IMR-90 (cell line): ENCODE measurements at regions not wholly inside any gene's neighbourhood (a gene's known extent, or its start where the extent isn't known, plus 50 kb on each side); places are given as distances from the start of the nearest gene placed in this dataset.

ENCODE experiments used
- BHLHE40 ChIP-seq: fragments of 150-350 bp; IDR thresholded peaks from 2 replicates; pipeline ENCODE4 v1.6.1; 2016; ENCODE audit warnings: mild to moderate bottlenecking, low read depth, low read length
- CEBPB ChIP-seq: IDR thresholded peaks from 2 replicates; pipeline ENCODE4 v1.6.1; 2012; ENCODE audit warnings: low read depth, low read length, improper control_type of control experiment
- CHD1 ChIP-seq: IDR thresholded peaks from 2 replicates; pipeline ENCODE4 v1.6.1; 2012; ENCODE audit warnings: low read depth, low read length, improper control_type of control experiment
- FOS ChIP-seq: fragments of 150-350 bp; IDR thresholded peaks from 2 replicates; pipeline ENCODE4 v1.6.1; 2016; ENCODE audit warnings: low read depth, low read length
- MAFK ChIP-seq: IDR thresholded peaks from 2 replicates; pipeline ENCODE4 v1.6.1; 2012; ENCODE audit warnings: low read depth, low read length, improper control_type of control experiment
- MAZ ChIP-seq: IDR thresholded peaks from 2 replicates; pipeline ENCODE4 v1.6.1; 2012; ENCODE audit warnings: low read depth, mild to moderate bottlenecking, low read length, improper control_type of control experiment, moderate library complexity, borderline replicate concordance
- MXI1 ChIP-seq: IDR thresholded peaks from 2 replicates; pipeline ENCODE4 v1.6.1; 2012; ENCODE audit warnings: low read depth, mild to moderate bottlenecking, low read length, moderate library complexity, borderline replicate concordance
- POLR2A ChIP-seq: IDR thresholded peaks from 2 replicates; pipeline ENCODE4 v1.6.1; 2012; ENCODE audit warnings: mild to moderate bottlenecking, low read depth, low read length
- RAD21 ChIP-seq: IDR thresholded peaks from 2 replicates; pipeline ENCODE4 v1.6.1; 2012; ENCODE audit warnings: low read length, improper control_type of control experiment
- RFX5 ChIP-seq: IDR thresholded peaks from 2 replicates; pipeline ENCODE4 v1.8.0; 2012; ENCODE audit warnings: low read depth, mild to moderate bottlenecking, low read length, moderate library complexity
- SMC3 ChIP-seq: fragments of 150-350 bp; IDR thresholded peaks from 2 replicates; pipeline ENCODE4 v1.6.1; 2016; ENCODE audit warnings: low read depth, mild to moderate bottlenecking, antibody characterized with exemption, low read length, moderate library complexity
- TF ChIP-seq, protein P1 (sequence below): conservative IDR thresholded peaks from 2 replicates; pipeline ENCODE4 v1.5.1; 2012; ENCODE audit warnings: mild to moderate bottlenecking, low read depth, low read length, improper control_type of control experiment
- TF ChIP-seq, protein P2 (sequence below): fragments of 150-350 bp; IDR thresholded peaks from 2 replicates; pipeline ENCODE4 v1.6.1; 2016; ENCODE audit warnings: low read depth, mild to moderate bottlenecking, low read length, moderate library complexity, borderline replicate concordance

DNA sequence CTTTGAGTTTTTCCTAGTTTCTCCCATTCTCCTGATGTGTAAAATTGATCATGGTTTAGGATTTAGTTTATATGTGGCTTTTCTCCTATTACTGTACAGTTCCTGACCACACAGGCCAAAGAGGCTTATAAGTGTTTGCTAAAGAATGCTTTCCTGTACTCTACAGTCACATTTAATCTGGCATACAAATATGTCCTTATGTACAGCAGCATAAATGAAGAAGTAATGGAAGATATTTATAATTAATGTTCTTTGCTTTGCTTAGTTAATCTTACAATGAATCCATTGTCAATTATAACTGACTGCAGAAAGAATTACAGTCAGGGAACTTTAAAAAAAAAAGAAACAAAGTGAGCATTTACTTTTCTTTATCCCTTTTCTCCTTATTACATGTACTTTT, 293.9 kb downstream of the KCNC2 start:
- TF ChIP-seq, protein P1, sequence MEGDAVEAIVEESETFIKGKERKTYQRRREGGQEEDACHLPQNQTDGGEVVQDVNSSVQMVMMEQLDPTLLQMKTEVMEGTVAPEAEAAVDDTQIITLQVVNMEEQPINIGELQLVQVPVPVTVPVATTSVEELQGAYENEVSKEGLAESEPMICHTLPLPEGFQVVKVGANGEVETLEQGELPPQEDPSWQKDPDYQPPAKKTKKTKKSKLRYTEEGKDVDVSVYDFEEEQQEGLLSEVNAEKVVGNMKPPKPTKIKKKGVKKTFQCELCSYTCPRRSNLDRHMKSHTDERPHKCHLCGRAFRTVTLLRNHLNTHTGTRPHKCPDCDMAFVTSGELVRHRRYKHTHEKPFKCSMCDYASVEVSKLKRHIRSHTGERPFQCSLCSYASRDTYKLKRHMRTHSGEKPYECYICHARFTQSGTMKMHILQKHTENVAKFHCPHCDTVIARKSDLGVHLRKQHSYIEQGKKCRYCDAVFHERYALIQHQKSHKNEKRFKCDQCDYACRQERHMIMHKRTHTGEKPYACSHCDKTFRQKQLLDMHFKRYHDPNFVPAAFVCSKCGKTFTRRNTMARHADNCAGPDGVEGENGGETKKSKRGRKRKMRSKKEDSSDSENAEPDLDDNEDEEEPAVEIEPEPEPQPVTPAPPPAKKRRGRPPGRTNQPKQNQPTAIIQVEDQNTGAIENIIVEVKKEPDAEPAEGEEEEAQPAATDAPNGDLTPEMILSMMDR = no peak
- no peak for TF ChIP-seq BHLHE40
- TF ChIP-seq RFX5 = no peak
- TF ChIP-seq POLR2A = no peak
- TF ChIP-seq RAD21 = no peak
- TF ChIP-seq MAZ = no peak
- TF ChIP-seq CEBPB = no peak
- TF ChIP-seq, protein P2, sequence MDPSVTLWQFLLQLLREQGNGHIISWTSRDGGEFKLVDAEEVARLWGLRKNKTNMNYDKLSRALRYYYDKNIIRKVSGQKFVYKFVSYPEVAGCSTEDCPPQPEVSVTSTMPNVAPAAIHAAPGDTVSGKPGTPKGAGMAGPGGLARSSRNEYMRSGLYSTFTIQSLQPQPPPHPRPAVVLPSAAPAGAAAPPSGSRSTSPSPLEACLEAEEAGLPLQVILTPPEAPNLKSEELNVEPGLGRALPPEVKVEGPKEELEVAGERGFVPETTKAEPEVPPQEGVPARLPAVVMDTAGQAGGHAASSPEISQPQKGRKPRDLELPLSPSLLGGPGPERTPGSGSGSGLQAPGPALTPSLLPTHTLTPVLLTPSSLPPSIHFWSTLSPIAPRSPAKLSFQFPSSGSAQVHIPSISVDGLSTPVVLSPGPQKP = no peak
- TF ChIP-seq SMC3 = no peak
- TF ChIP-seq MAFK = no peak
- no peak for TF ChIP-seq CHD1
- TF ChIP-seq MXI1 = no peak
- TF ChIP-seq FOS = no peak
